Stomach (tissue), 8 donors: ENCODE measurements at regions not wholly inside any gene's neighbourhood (a gene's known extent, or its start where the extent isn't known, plus 50 kb on each side); places are given as distances from the start of the nearest gene placed in this dataset.
"Not testable (repeated sequence)": the region's sequence is repeated elsewhere in the genome, so short reads cannot be mapped to it uniquely, and the experiment has no call there.

Source experiments
- DNase-seq, 2 donors: peaks; one replicate each; pipeline versions ENCODE4 v3.0.0 to v3.0.0-alpha.2; 2013 to 2019
- H3K27ac ChIP-seq, 5 donors: fragments of 200-600 bp in 4 of 5; sonication (generic) in 4 of 5; one replicate each; pipeline ENCODE4 v1.5.1; 2013 to 2019; ENCODE audit warnings: mild to moderate bottlenecking in 1 of 5, moderate library complexity in 1 of 5
- H3K27me3 ChIP-seq, 3 donors: fragments of 200-600 bp; sonication (generic); one replicate each; pipeline ENCODE4 v1.5.1; 2017 to 2019; ENCODE audit warnings: mixed run types in 1 of 3
- H3K36me3 ChIP-seq, 4 donors: fragments of 200-600 bp; sonication (generic); 1 replicate in 3 of 4; 2 replicates in 1 of 4; pipeline ENCODE4 v1.5.1; 2016 to 2019
- H3K4me1 ChIP-seq, 4 donors: fragments of 200-600 bp; sonication (generic); one replicate each; pipeline ENCODE4 v1.5.1; 2016 to 2019
- H3K4me3 ChIP-seq, 4 donors: fragments of 200-600 bp; sonication (generic) in 3 of 4; one replicate each; pipeline ENCODE4 v1.5.1; 2016 to 2019; ENCODE audit warnings: mild to moderate bottlenecking in 1 of 4
- H3K9me3 ChIP-seq, 4 donors: fragments of 200-600 bp; sonication (generic); one replicate each; pipeline ENCODE4 v1.5.1; 2016 to 2019
- CTCF ChIP-seq, 7 experiments: fragments of 450-650 bp in 4 of 7; fragments of 200-600 bp in 3 of 7; sonication (generic) in 3 of 7; IDR thresholded peaks; one replicate each; pipeline ENCODE4 v1.5.1; 2016 to 2019; ENCODE audit warnings: antibody characterized with exemption in 7 of 7, control low read depth in 2 of 7, mild to moderate bottlenecking in 1 of 7
- EP300 ChIP-seq: sonication (generic); formaldehyde crosslinking; IDR thresholded peaks from one replicate; pipeline ENCODE4 v1.6.1; 2017; ENCODE audit warnings: antibody characterized with exemption
- POLR2A ChIP-seq, 4 donors: fragments of 450-650 bp; IDR thresholded peaks; one replicate each; pipeline ENCODE4 v1.6.1; 2016; ENCODE audit warnings: antibody characterized with exemption in 4 of 4, control low read depth in 2 of 4, mild to moderate bottlenecking in 1 of 4, moderate library complexity in 1 of 4
- POLR2AphosphoS5 ChIP-seq, 3 donors: sonication (generic); formaldehyde crosslinking; IDR thresholded peaks; one replicate each; pipeline ENCODE4 v1.6.1; 2016; ENCODE audit warnings: antibody characterized with exemption in 3 of 3
- WGBS, 5 donors: extraction: QIAGEN DNeasy Blood & Tissue Kit in 3 of 5; methylation state at CpG; one replicate each; pipeline versions ENCODE4 v1.1.5 to v1.1.7; 2013 to 2018; 5-methylcytosine and 5-hydroxymethylcytosine counted together
- intact Hi-C: fragments of 100-400 bp; cut with DNase I; formaldehyde crosslinking; loops from one replicate; pipeline ENCODE4 v1.15.1; 2023; ENCODE audit warnings: low total_unique reads
- donor health status: healthy with polysubstance abuse.
- donor health status: Bipolar disorder and iron deficiency.
- donor health status: healthy.

- no peak for TF ChIP-seq CTCF (IDR thresholded peaks at IDR 0.05)
- TF ChIP-seq POLR2AphosphoS5 (IDR thresholded peaks at IDR 0.05): no peak
- TF ChIP-seq POLR2A (IDR thresholded peaks at IDR 0.05): no peak
- no peak for TF ChIP-seq EP300
- intact Hi-C loops: no loop called here
- WGBS, 5 donors: 86 to 92% (median 87%) methylated on average over 9 to 10 of the region's 10 CpGs
These were observed 156.8 kb upstream of the STS start for GRCh38 chrX:6990552-6991193.

GRCh38 chrX:6989858-6990257, 157.7 kb upstream of the STS start:
- WGBS, 5 donors: 30 to 65% (median 65%) methylated on average over 6 of the region's 6 CpGs
- H3K27me3 ChIP-seq: no peaks in the 10 kb centered on the region
- DNase-seq: peak in 1 of 2 donors; percentile 32
- H3K27ac ChIP-seq: peak overlapping the region in 3 of 5 donors; percentile 6 to 41 (median 7)
- TF ChIP-seq POLR2AphosphoS5 (IDR thresholded peaks at IDR 0.05) (peak in 1 of 3 donors; percentile 10), POLR2A (IDR thresholded peaks at IDR 0.05) (no peak)
- no peaks in the 10 kb centered on the region for H3K36me3 ChIP-seq
- H3K9me3 ChIP-seq: peaks cover 0 to 14% (median 9%) of the 10 kb centered on the region in 4 donors
- peaks cover 0 to 16% (median 7%) of the 10 kb centered on the region in 4 donors for H3K4me1 ChIP-seq
- intact Hi-C loops: no loop called here
- H3K4me3 ChIP-seq: no peak overlapping the region

More at GRCh38 chrX:6990552-6991193, 156.8 kb upstream of the STS start:
- Histone ChIP-seq H3K27me3 (no peaks in the 10 kb centered on the region), H3K27ac (no peak overlapping the region), H3K4me3 (no peak overlapping the region), H3K4me1 (peaks cover 0 to 15% (median 4%) of the 10 kb centered on the region in 4 donors), H3K36me3 (no peaks in the 10 kb centered on the region), H3K9me3 (peaks cover 0 to 22% (median 13%) of the 10 kb centered on the region in 4 donors)
- no peak for DNase-seq

- peak overlapping the region in 3 of 5 donors; percentile 37 to 54 (median 50) for H3K27ac ChIP-seq
- intact Hi-C loops: not testable (repeated sequence)
These were observed 158.8 kb upstream of the STS start for GRCh38 chrX:6988694-6989093.

GRCh38 chrX:6986915-6987314, 160.6 kb upstream of the STS start:
- H3K27me3 ChIP-seq: no peaks in the 10 kb centered on the region
- DNase-seq: peak in 1 of 2 donors; percentile 28
- H3K36me3 ChIP-seq: no peaks in the 10 kb centered on the region
- peaks cover 0 to 16% (median 7%) of the 10 kb centered on the region in 4 donors for H3K4me1 ChIP-seq
- no peaks in the 10 kb centered on the region for H3K9me3 ChIP-seq
- intact Hi-C loops: no loop called here
- TF ChIP-seq EP300: no peak
- no peak for TF ChIP-seq POLR2A (IDR thresholded peaks at IDR 0.05)
- no peak for TF ChIP-seq CTCF (IDR thresholded peaks at IDR 0.05)
- no peak for TF ChIP-seq POLR2AphosphoS5 (IDR thresholded peaks at IDR 0.05)
- WGBS, 5 donors: 20 to 47% (median 35%) methylated on average over 4 of the region's 4 CpGs
- H3K4me3 ChIP-seq: no peak overlapping the region
- no peak overlapping the region for H3K27ac ChIP-seq

More at GRCh38 chrX:6988694-6989093, 158.8 kb upstream of the STS start:
- H3K36me3 ChIP-seq, H3K9me3 ChIP-seq, H3K4me3 ChIP-seq, H3K27me3 ChIP-seq: not testable (repeated sequence)
- peaks cover 0 to 16% (median 7%) of the 10 kb centered on the region in 4 donors for H3K4me1 ChIP-seq
- 37 to 70% (median 46%) methylated on average over 2 of the region's 2 CpGs for WGBS, 5 donors
- peak in 1 of 2 donors; percentile 35 for DNase-seq

- Histone ChIP-seq H3K4me1 (peaks cover 0 to 16% (median 7%) of the 10 kb centered on the region in 4 donors), H3K27ac (no peak overlapping the region), H3K9me3 (no peaks in the 10 kb centered on the region), H3K4me3 (no peak overlapping the region), H3K27me3 (no peaks in the 10 kb centered on the region), H3K36me3 (no peaks in the 10 kb centered on the region)
- no peak for TF ChIP-seq POLR2A (IDR thresholded peaks at IDR 0.05)
- TF ChIP-seq POLR2AphosphoS5 (IDR thresholded peaks at IDR 0.05): no peak
- TF ChIP-seq EP300: no peak
- TF ChIP-seq CTCF (IDR thresholded peaks at IDR 0.05): no peak
- WGBS, 5 donors: 33 to 67% (median 55%) methylated on average over 7 of the region's 7 CpGs
- DNase-seq: peak in 1 of 2 donors; percentile 15
- intact Hi-C loops: no loop called here
These were observed 162.0 kb upstream of the STS start for GRCh38 chrX:6985537-6985936.
